Panc1 (cell line): ENCODE measurements at regions not wholly inside any gene's neighbourhood (a gene's known extent, or its start where the extent isn't known, plus 50 kb on each side); places are given as distances from the start of the nearest gene placed in this dataset.

Source experiments
- ATAC-seq: fragments of 200-7000 bp; cut with Tn5 transposase; 2 replicates; pipeline ENCODE4 v1.9.1; 2020; ENCODE audit warnings: mild to moderate bottlenecking, moderate library complexity
- BruUV-seq: library from RNA; stranded (reverse); fragments of 400-500 nt; replicated peaks from 2 replicates; lab custom pipeline; 2021; lab: Mats Ljungman, UMichigan
- CTCF ChIA-PET: fragments of 300-600 bp; sonication (Branson Sonifier 250); formaldehyde crosslinking; loops from one replicate; lab custom pipeline; 2022; ENCODE audit warnings: antibody characterized with exemption; lab: Charles Lee
- POLR2A ChIA-PET: fragments of 300-600 bp; sonication (Branson Sonifier 250); formaldehyde crosslinking; loops from one replicate; lab custom pipeline; 2022; ENCODE audit warnings: antibody characterized with exemption; lab: Charles Lee
- DNase-seq: peaks from one replicate; pipeline ENCODE4 v3.0.0-alpha.2; 2010; ENCODE audit warnings: low read depth, low spot score
- H3K27ac ChIP-seq: 2 replicates; pipeline ENCODE4 v1.5.1; 2011; ENCODE audit warnings: mild to moderate bottlenecking, low read length, inconsistent platforms
- H3K27me3 ChIP-seq: fragments of 200-500 bp; sonication (Bioruptor generic); 2 replicates; pipeline ENCODE4 v1.6.0; 2014; ENCODE audit warnings: low read length, inconsistent platforms; ENCODE audit not compliant: control insufficient read depth, insufficient read depth
- H3K36me3 ChIP-seq: fragments of 200-500 bp; sonication (Bioruptor generic); 2 replicates; pipeline ENCODE4 v1.5.1; 2014; ENCODE audit warnings: inconsistent platforms, mild to moderate bottlenecking, low read length, moderate library complexity; ENCODE audit not compliant: control insufficient read depth, insufficient read depth
- H3K4me1 ChIP-seq: 2 replicates; pipeline ENCODE4 v1.5.1; 2011; ENCODE audit warnings: inconsistent platforms, mild to moderate bottlenecking, low read length, moderate library complexity; ENCODE audit not compliant: control insufficient read depth, insufficient read depth
- H3K4me3 ChIP-seq, 2 experiments: 2 replicates each; pipeline ENCODE4 v1.5.1; 2011 to 2012; ENCODE audit warnings: low read depth in 2 of 2, low read length in 2 of 2, mild to moderate bottlenecking in 2 of 2, inconsistent platforms in 1 of 2, moderate library complexity in 1 of 2
- H3K9me3 ChIP-seq: fragments of 200-500 bp; sonication (Bioruptor generic); 2 replicates; pipeline ENCODE4 v1.5.1; 2014; ENCODE audit warnings: low read depth, mild to moderate bottlenecking, inconsistent platforms, low read length, moderate library complexity; ENCODE audit not compliant: control insufficient read depth, insufficient read depth
- POLR2AphosphoS5 ChIP-seq: IDR thresholded peaks from 2 replicates; pipeline ENCODE4 v1.6.1; 2012; ENCODE audit warnings: mild to moderate bottlenecking, low read depth, low read length, moderate library complexity
- SIN3A ChIP-seq: IDR thresholded peaks from 2 replicates; pipeline ENCODE4 v1.6.1; 2012; ENCODE audit warnings: low read depth, mild to moderate bottlenecking, low read length, moderate library complexity, borderline replicate concordance; ENCODE audit not compliant: insufficient read depth
- TCF7L2 ChIP-seq: IDR thresholded peaks from 2 replicates; pipeline ENCODE4 v1.6.1; 2011; ENCODE audit warnings: mild to moderate bottlenecking, low read depth, low read length, inconsistent platforms
- in situ Hi-C: cut with HindIII; loops from 2 replicates; pipeline ENCODE4 v1.10.0; 2016; ENCODE audit warnings: low sequenced_read_pairs, low pct_unique_long_range_greater_than_20kb
- intact Hi-C: fragments of 100-400 bp; cut with micrococcal nuclease; formaldehyde crosslinking; loops from one replicate; pipeline ENCODE4 v1.10.0; 2022; ENCODE audit not compliant: unreplicated experiment
- TF ChIP-seq, protein P1 (sequence below), 2 experiments: IDR thresholded peaks; 2 replicates each; pipeline ENCODE4 v1.6.1; 2011 to 2012; ENCODE audit warnings: low read depth in 2 of 2, control low read depth in 1 of 2, low read length in 1 of 2, mild to moderate bottlenecking in 1 of 2, moderate library complexity in 1 of 2; ENCODE audit not compliant: insufficient read depth in 1 of 2
- TF ChIP-seq, protein P2 (sequence below): fragments of 450-650 bp; IDR thresholded peaks from 2 replicates; pipeline ENCODE4 v1.5.1; 2017; ENCODE audit warnings: mild to moderate bottlenecking

DNA sequence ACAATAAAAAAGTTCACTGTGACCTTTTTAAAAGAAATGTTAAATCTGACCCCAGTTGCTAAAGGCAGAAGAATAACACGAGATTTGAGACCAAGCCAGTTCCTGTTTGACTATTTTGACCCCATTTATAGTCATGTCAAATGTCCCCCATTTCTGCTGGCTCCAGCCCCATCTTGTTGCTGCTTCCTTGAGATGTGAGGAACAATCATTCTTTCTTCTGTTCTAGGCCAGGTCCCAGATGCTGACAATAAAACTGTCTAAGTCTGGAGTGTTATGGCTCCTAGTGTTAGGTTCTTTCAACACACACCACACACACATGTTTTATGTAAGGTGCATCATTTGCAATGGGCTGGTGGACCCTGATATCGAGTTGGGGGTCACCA lies 92.0 kb upstream of the CYP1B1 start:
- no TSS peak for BruUV-seq
- H3K27ac ChIP-seq = no peak overlapping the region
- intact Hi-C loops = no loop called here
- DNase-seq (no peak), ATAC-seq (no peak)
- no peaks in the 10 kb centered on the region for H3K4me1 ChIP-seq
- H3K36me3 ChIP-seq = no peaks in the 10 kb centered on the region
- ChIA-PET CTCF (no interaction called here), POLR2A (no interaction called here)
- H3K27me3 ChIP-seq = no peaks in the 10 kb centered on the region
- in situ Hi-C loops = no loop called here
- no peaks in the 10 kb centered on the region for H3K9me3 ChIP-seq
- TF ChIP-seq POLR2AphosphoS5 = no peak
- H3K4me3 ChIP-seq = no peak overlapping the region

DNA sequence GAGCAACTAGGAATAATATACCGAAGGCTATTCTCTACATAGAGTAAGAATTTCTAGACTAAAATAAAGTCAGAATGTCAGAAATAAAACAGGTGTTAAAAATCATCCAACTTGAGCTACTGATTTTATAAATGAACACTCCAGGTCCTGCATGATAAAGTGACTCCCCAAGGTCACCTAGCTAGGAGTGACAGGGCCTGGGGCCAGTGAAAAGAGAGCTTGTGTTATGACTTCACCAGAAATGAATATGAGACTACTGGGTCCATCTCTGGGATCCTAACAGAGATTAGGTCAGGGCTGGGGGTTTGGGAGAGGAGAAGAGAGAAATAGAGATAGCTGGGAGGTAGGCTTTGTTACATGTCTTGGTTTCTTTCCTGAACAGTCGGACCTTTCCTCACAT lies 89.7 kb upstream of the CYP1B1 start:
- in situ Hi-C loops = no loop called here
- no peaks in the 10 kb centered on the region for H3K27me3 ChIP-seq
- TF ChIP-seq, protein P1, sequence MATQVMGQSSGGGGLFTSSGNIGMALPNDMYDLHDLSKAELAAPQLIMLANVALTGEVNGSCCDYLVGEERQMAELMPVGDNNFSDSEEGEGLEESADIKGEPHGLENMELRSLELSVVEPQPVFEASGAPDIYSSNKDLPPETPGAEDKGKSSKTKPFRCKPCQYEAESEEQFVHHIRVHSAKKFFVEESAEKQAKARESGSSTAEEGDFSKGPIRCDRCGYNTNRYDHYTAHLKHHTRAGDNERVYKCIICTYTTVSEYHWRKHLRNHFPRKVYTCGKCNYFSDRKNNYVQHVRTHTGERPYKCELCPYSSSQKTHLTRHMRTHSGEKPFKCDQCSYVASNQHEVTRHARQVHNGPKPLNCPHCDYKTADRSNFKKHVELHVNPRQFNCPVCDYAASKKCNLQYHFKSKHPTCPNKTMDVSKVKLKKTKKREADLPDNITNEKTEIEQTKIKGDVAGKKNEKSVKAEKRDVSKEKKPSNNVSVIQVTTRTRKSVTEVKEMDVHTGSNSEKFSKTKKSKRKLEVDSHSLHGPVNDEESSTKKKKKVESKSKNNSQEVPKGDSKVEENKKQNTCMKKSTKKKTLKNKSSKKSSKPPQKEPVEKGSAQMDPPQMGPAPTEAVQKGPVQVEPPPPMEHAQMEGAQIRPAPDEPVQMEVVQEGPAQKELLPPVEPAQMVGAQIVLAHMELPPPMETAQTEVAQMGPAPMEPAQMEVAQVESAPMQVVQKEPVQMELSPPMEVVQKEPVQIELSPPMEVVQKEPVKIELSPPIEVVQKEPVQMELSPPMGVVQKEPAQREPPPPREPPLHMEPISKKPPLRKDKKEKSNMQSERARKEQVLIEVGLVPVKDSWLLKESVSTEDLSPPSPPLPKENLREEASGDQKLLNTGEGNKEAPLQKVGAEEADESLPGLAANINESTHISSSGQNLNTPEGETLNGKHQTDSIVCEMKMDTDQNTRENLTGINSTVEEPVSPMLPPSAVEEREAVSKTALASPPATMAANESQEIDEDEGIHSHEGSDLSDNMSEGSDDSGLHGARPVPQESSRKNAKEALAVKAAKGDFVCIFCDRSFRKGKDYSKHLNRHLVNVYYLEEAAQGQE (IDR thresholded peaks at IDR 0.05; ENCODE audit: insufficient read depth in 1 of 2, low read depth in 2 of 2, low read length in 1 of 2) = no peak
- TF ChIP-seq TCF7L2 (no peak), SIN3A (no peak), POLR2AphosphoS5 (no peak)
- TF ChIP-seq, protein P2, sequence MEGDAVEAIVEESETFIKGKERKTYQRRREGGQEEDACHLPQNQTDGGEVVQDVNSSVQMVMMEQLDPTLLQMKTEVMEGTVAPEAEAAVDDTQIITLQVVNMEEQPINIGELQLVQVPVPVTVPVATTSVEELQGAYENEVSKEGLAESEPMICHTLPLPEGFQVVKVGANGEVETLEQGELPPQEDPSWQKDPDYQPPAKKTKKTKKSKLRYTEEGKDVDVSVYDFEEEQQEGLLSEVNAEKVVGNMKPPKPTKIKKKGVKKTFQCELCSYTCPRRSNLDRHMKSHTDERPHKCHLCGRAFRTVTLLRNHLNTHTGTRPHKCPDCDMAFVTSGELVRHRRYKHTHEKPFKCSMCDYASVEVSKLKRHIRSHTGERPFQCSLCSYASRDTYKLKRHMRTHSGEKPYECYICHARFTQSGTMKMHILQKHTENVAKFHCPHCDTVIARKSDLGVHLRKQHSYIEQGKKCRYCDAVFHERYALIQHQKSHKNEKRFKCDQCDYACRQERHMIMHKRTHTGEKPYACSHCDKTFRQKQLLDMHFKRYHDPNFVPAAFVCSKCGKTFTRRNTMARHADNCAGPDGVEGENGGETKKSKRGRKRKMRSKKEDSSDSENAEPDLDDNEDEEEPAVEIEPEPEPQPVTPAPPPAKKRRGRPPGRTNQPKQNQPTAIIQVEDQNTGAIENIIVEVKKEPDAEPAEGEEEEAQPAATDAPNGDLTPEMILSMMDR = no peak
- H3K36me3 ChIP-seq = no peaks in the 10 kb centered on the region
- DNase-seq (no peak), ATAC-seq (no peak)
- intact Hi-C loops = no loop called here
- no peak overlapping the region for H3K4me3 ChIP-seq
- H3K4me1 ChIP-seq = no peaks in the 10 kb centered on the region
- no TSS peak for BruUV-seq
- POLR2A ChIA-PET = interaction anchor here (0.6 kb wide), 1 partner anchor 403 kb away, joined by 7 read pairs; no protein-coding TSS in a partner anchor
- no peaks in the 10 kb centered on the region for H3K9me3 ChIP-seq
- CTCF ChIA-PET = interaction anchor here (0.6 kb wide), 1 partner anchor 89 kb away, joined by 3 read pairs; no protein-coding TSS in a partner anchor
- no peak overlapping the region for H3K27ac ChIP-seq

DNA sequence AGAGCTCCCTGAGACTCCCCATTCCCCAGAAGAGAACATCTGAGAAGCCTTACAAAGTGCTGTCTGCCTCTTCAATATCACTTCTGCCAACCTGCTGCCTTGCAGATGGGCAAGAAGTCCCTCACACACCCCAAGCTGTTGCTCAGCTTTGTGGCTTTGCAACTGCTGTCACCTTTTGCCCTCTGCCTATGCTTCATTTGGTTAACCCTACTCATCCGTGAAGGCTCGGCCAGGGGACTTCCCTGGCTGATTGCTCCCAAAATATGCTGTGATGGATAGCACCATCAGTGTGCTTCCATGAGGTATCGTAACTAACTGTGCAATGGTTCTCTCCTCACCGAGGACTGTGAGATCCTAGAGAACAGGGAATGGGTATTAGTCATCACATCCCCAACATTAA lies 88.9 kb upstream of the CYP1B1 start:
- H3K36me3 ChIP-seq = no peaks in the 10 kb centered on the region
- BruUV-seq = no TSS peak
- no peak overlapping the region for H3K4me3 ChIP-seq
- in situ Hi-C loops = no loop called here
- H3K27me3 ChIP-seq = no peaks in the 10 kb centered on the region
- H3K4me1 ChIP-seq = no peaks in the 10 kb centered on the region
- no peaks in the 10 kb centered on the region for H3K9me3 ChIP-seq
- H3K27ac ChIP-seq = no peak overlapping the region
- ChIA-PET CTCF (no interaction called here), POLR2A (no interaction called here)
- intact Hi-C loops = no loop called here
- TF ChIP-seq SIN3A (no peak), TCF7L2 (no peak), POLR2AphosphoS5 (no peak)
- TF ChIP-seq, protein P2 = no peak
- ATAC-seq (no peak), DNase-seq (no peak)
